HCT116 (cell line): ENCODE measurements at regions not wholly inside any gene's neighbourhood (a gene's known extent, or its start where the extent isn't known, plus 50 kb on each side); places are given as distances from the start of the nearest gene placed in this dataset.

ENCODE experiments used
- CTCF ChIP-seq, 3 experiments: fragments of 200-600 bp in 1 of 3; sonication (generic) in 1 of 3; IDR thresholded peaks in 2 of 3; conservative IDR thresholded peaks in 1 of 3; 2 replicates each; pipeline ENCODE4 v1.5.1; 2012 to 2017; ENCODE audit warnings: low read depth in 2 of 3, low read length in 2 of 3, antibody characterized with exemption in 1 of 3, borderline replicate concordance in 1 of 3, control low read depth in 1 of 3, mild to moderate bottlenecking in 1 of 3, mixed read lengths in 1 of 3, mixed run types in 1 of 3, moderate library complexity in 1 of 3; ENCODE audit not compliant: insufficient read depth in 1 of 3
- EZH2 ChIP-seq: fragments of 200-600 bp; sonication (generic); IDR thresholded peaks from 2 replicates; pipeline ENCODE4 v1.6.1; 2017; ENCODE audit warnings: antibody characterized with exemption, mixed run types
- POLR2A ChIP-seq: IDR thresholded peaks from 2 replicates; pipeline ENCODE4 v1.7.0; 2011; ENCODE audit warnings: borderline replicate concordance; ENCODE audit not compliant: insufficient read depth, insufficient read length; ENCODE audit errors: extremely low read depth
- POLR2AphosphoS5 ChIP-seq: IDR thresholded peaks from 2 replicates; pipeline ENCODE4 v1.6.1; 2011; ENCODE audit warnings: mild to moderate bottlenecking, low read depth, low read length, moderate library complexity

- no peak for TF ChIP-seq POLR2A
- TF ChIP-seq CTCF (IDR thresholded peaks at IDR 0.05 in 2 of 3, conservative IDR thresholded peaks at IDR 0.05 in 1 of 3; ENCODE audit: borderline replicate concordance in 1 of 3, insufficient read depth in 1 of 3, low read depth in 2 of 3, low read length in 2 of 3) = no peak
- no peak for TF ChIP-seq POLR2AphosphoS5
- no peak for TF ChIP-seq EZH2
These were observed 253.2 kb downstream of the SPRY1 start for GRCh38 chr4:123649645-123650391.
